Transverse colon (tissue), 4 donors: ENCODE measurements at regions not wholly inside any gene's neighbourhood (a gene's known extent, or its start where the extent isn't known, plus 50 kb on each side); places are given as distances from the start of the nearest gene placed in this dataset.

Experiments
- DNase-seq: peaks from one replicate; pipeline ENCODE4 v3.0.0-alpha.2; 2019
- H3K27ac ChIP-seq, 4 donors: fragments of 200-600 bp; sonication (generic); 2 replicates each; pipeline ENCODE4 v1.5.1; 2016 to 2018; ENCODE audit warnings: inconsistent platforms in 4 of 4
- H3K27me3 ChIP-seq: fragments of 200-600 bp; sonication (generic); 2 replicates; pipeline ENCODE4 v1.5.1; 2017; ENCODE audit warnings: inconsistent platforms
- H3K36me3 ChIP-seq, 4 donors: fragments of 200-600 bp; sonication (generic); 2 replicates each; pipeline ENCODE4 v1.5.1; 2017 to 2019; ENCODE audit warnings: inconsistent platforms in 4 of 4
- H3K4me1 ChIP-seq, 4 donors: fragments of 200-600 bp; sonication (generic); 2 replicates each; pipeline ENCODE4 v1.5.1; 2017 to 2020; ENCODE audit warnings: inconsistent platforms in 4 of 4
- H3K4me3 ChIP-seq, 4 donors: fragments of 200-600 bp; sonication (generic); 1 replicate in 1 of 4; 2 replicates in 3 of 4; pipeline versions ENCODE4 v1.5.1 to v1.6.1; 2017 to 2019; ENCODE audit warnings: inconsistent platforms in 4 of 4
- H3K9me3 ChIP-seq, 2 donors: fragments of 200-600 bp; sonication (generic); 2 replicates each; pipeline ENCODE4 v1.5.1; 2017 to 2019; ENCODE audit warnings: inconsistent platforms in 2 of 2
- EP300 ChIP-seq: sonication (generic); formaldehyde crosslinking; IDR thresholded peaks from one replicate; pipeline ENCODE4 v1.6.1; 2017; ENCODE audit warnings: antibody characterized with exemption, low read depth
- POLR2A ChIP-seq: fragments of 450-650 bp; IDR thresholded peaks from one replicate; pipeline ENCODE4 v1.6.1; 2016; ENCODE audit warnings: antibody characterized with exemption, mild to moderate bottlenecking, moderate library complexity
- POLR2AphosphoS5 ChIP-seq, 3 donors: sonication (generic); formaldehyde crosslinking; IDR thresholded peaks; one replicate each; pipeline ENCODE4 v1.6.1; 2016; ENCODE audit warnings: antibody characterized with exemption in 3 of 3
- WGBS, 2 donors: methylation state at CpG; one replicate each; pipeline ENCODE4 v1.1.5; 2018; ENCODE audit warnings: low coverage in 1 of 2; 5-methylcytosine and 5-hydroxymethylcytosine counted together
- in situ Hi-C, 4 donors: fragments of 200-750 bp; cut with MboI; loops; one replicate each; pipeline versions ENCODE4 v1.15.0 to v1.15.1; 2017; ENCODE audit warnings: low sequenced_read_pairs in 3 of 4, low pct_ligation_motif_present in 1 of 4, low pct_unique_long_range_greater_than_20kb in 1 of 4
- intact Hi-C: fragments of 100-400 bp; cut with DNase I; formaldehyde crosslinking; loops from one replicate; pipeline ENCODE4 v1.15.1; 2023; ENCODE audit warnings: low total_unique reads
- TF ChIP-seq, protein P1 (sequence below), 5 experiments: fragments of 200-600 bp in 3 of 5; fragments of 450-650 bp in 2 of 5; sonication (generic) in 3 of 5; IDR thresholded peaks; 1 replicate in 2 of 5; 2 replicates in 3 of 5; pipeline ENCODE4 v1.5.1; 2016 to 2017; ENCODE audit warnings: antibody characterized with exemption in 5 of 5, inconsistent platforms in 3 of 5, mild to moderate bottlenecking in 2 of 5, moderate library complexity in 1 of 5

DNA sequence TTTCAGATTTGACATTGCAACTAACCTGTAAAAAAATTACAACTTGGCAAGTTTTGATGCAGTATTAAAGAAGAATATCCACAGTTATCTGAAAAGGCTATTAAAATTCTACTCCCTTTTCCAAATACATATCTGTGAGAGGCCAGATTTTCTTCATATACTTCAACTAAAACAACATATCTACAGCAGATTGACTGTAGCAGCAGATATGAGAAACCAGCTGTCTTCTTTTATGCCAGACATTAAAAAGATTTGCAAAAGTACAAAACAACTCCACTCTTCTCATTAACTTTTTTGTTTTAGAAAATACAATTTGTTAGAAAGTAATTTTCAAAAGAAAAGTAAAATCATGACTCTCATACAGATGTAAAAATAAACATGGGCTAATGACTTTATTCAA is 281.1 kb upstream of the PCSK5 start:
- no peak for DNase-seq
- no peak overlapping the region for H3K27ac ChIP-seq
- intact Hi-C loops, result no loop called here
- no peaks in the 10 kb centered on the region for H3K27me3 ChIP-seq
- H3K9me3 ChIP-seq, result no peaks in the 10 kb centered on the region
- no peaks in the 10 kb centered on the region for H3K4me1 ChIP-seq
- no peak overlapping the region for H3K4me3 ChIP-seq
- TF ChIP-seq, protein P1, sequence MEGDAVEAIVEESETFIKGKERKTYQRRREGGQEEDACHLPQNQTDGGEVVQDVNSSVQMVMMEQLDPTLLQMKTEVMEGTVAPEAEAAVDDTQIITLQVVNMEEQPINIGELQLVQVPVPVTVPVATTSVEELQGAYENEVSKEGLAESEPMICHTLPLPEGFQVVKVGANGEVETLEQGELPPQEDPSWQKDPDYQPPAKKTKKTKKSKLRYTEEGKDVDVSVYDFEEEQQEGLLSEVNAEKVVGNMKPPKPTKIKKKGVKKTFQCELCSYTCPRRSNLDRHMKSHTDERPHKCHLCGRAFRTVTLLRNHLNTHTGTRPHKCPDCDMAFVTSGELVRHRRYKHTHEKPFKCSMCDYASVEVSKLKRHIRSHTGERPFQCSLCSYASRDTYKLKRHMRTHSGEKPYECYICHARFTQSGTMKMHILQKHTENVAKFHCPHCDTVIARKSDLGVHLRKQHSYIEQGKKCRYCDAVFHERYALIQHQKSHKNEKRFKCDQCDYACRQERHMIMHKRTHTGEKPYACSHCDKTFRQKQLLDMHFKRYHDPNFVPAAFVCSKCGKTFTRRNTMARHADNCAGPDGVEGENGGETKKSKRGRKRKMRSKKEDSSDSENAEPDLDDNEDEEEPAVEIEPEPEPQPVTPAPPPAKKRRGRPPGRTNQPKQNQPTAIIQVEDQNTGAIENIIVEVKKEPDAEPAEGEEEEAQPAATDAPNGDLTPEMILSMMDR (IDR thresholded peaks at IDR 0.05), result no peak
- no peak for TF ChIP-seq POLR2AphosphoS5 (IDR thresholded peaks at IDR 0.05)
- TF ChIP-seq POLR2A, result no peak
- no peak for TF ChIP-seq EP300
- in situ Hi-C loops, result no loop called here
- H3K36me3 ChIP-seq, result no peaks in the 10 kb centered on the region

DNA sequence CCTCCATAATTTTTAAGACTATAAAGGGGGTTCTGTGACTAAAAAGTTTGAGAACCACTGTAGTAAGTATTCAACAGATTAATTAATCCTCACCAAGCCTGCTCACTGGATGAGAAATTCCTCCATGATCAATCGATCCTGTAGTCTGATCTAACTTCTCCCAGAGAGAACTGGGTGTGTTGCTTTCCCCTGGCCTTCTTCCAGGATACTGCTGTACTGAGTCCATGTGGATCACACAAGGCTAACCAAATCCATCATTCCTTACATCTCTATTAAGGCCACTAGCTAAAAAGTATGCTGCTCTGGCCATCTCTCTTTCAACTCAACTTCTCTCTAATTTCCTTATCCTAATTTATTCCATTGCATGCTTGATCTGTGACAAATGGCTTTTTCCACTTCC is 280.2 kb upstream of the PCSK5 start:
- no peaks in the 10 kb centered on the region for H3K36me3 ChIP-seq
- 74 to 100% methylated on average over 1 of the region's 1 CpG for WGBS, 2 donors
- TF ChIP-seq, protein P1 (IDR thresholded peaks at IDR 0.05), result no peak
- no peak for TF ChIP-seq POLR2A
- no peak for TF ChIP-seq POLR2AphosphoS5 (IDR thresholded peaks at IDR 0.05)
- no peak for TF ChIP-seq EP300
- intact Hi-C loops, result no loop called here
- H3K27ac ChIP-seq, result no peak overlapping the region
- H3K4me3 ChIP-seq, result no peak overlapping the region
- no peak for DNase-seq
- H3K27me3 ChIP-seq, result no peaks in the 10 kb centered on the region
- H3K4me1 ChIP-seq, result no peaks in the 10 kb centered on the region
- no peaks in the 10 kb centered on the region for H3K9me3 ChIP-seq
- in situ Hi-C loops, result no loop called here

DNA sequence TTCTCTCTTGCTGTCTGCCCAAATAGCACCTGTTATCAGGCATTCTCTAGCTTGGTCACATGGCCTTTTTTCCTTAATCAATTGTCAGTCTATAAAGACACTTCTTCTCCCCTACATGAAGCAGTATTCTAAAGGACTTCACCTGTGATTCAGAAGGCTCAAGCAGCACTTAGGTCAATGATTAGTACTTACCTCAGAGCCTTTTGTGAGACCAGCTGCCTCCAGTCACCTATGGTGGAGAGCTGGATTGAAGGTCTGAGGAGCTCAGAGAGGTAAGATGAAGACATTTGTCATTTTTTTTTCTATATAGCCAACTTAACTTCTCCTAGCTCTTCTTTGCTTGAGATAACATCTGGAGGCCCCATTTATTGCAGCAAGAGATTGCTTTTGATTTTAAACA is 278.3 kb upstream of the PCSK5 start:
- TF ChIP-seq POLR2AphosphoS5 (IDR thresholded peaks at IDR 0.05), result no peak
- no peak for TF ChIP-seq EP300
- TF ChIP-seq, protein P1 (IDR thresholded peaks at IDR 0.05), result no peak
- no peak for TF ChIP-seq POLR2A
- Histone ChIP-seq H3K4me1 (no peaks in the 10 kb centered on the region), H3K27ac (no peak overlapping the region), H3K4me3 (no peak overlapping the region), H3K9me3 (no peaks in the 10 kb centered on the region), H3K27me3 (no peaks in the 10 kb centered on the region), H3K36me3 (no peaks in the 10 kb centered on the region)
- no peak for DNase-seq
- intact Hi-C loops (no loop called here), in situ Hi-C loops (no loop called here)

DNA sequence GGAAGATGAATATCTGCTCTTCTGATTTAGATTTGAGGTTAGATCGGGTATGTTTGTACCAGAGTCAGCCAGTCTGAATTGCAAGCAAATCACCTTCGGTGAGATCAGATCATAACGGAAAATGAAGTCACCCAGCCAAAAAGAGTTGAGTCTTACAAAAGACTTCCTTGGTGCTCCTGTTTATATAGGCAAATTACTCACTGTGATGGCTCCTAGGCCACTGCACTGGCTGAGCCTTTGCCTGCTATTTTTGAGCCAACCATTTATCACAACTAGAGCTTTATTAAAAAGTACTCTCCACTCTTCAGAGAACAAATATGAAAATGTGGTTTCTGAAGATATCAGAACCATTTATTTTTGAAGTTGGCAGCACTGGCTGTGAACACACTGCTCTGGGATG is 277.7 kb upstream of the PCSK5 start:
- no peaks in the 10 kb centered on the region for H3K9me3 ChIP-seq
- no peaks in the 10 kb centered on the region for H3K4me1 ChIP-seq
- H3K4me3 ChIP-seq, result no peak overlapping the region
- no peak for DNase-seq
- H3K27me3 ChIP-seq, result no peaks in the 10 kb centered on the region
- intact Hi-C loops, result no loop called here
- TF ChIP-seq POLR2AphosphoS5 (IDR thresholded peaks at IDR 0.05), result no peak
- TF ChIP-seq EP300, result no peak
- TF ChIP-seq, protein P1 (IDR thresholded peaks at IDR 0.05), result no peak
- TF ChIP-seq POLR2A, result no peak
- in situ Hi-C loops, result no loop called here
- H3K27ac ChIP-seq, result no peak overlapping the region
- 32 to 55% methylated on average over 3 of the region's 3 CpGs for WGBS, 2 donors
- no peaks in the 10 kb centered on the region for H3K36me3 ChIP-seq
